Ascending aorta (tissue), 2 donors: ENCODE measurements at regions not wholly inside any gene's neighbourhood (a gene's known extent, or its start where the extent isn't known, plus 50 kb on each side); places are given as distances from the start of the nearest gene placed in this dataset.

Source experiments
- DNase-seq, 2 donors: peaks; one replicate each; pipeline ENCODE4 v3.0.0-alpha.2; 2019; ENCODE audit warnings: low spot score in 2 of 2
- H3K27ac ChIP-seq, 2 donors: fragments of 200-600 bp; sonication (generic); one replicate each; pipeline ENCODE4 v1.5.1; 2016 to 2017; ENCODE audit warnings: mild to moderate bottlenecking in 1 of 2
- H3K27me3 ChIP-seq: fragments of 200-600 bp; sonication (generic); one replicate; pipeline ENCODE4 v1.5.1; 2017
- H3K36me3 ChIP-seq, 2 donors: fragments of 200-600 bp; sonication (generic); one replicate each; pipeline ENCODE4 v1.5.1; 2016
- H3K4me1 ChIP-seq, 2 donors: fragments of 200-600 bp; sonication (generic); one replicate each; pipeline ENCODE4 v1.5.1; 2016 to 2017; ENCODE audit warnings: mild to moderate bottlenecking in 1 of 2
- H3K4me3 ChIP-seq, 2 donors: fragments of 200-600 bp; sonication (generic); one replicate each; pipeline ENCODE4 v1.5.1; 2016 to 2017; ENCODE audit warnings: mild to moderate bottlenecking in 1 of 2
- H3K9me3 ChIP-seq, 2 donors: fragments of 200-600 bp; sonication (generic); one replicate each; pipeline ENCODE4 v1.5.1; 2016
- CTCF ChIP-seq, 3 experiments: fragments of 200-600 bp in 2 of 3; fragments of 450-650 bp in 1 of 3; sonication (generic) in 2 of 3; IDR thresholded peaks; one replicate each; pipeline ENCODE4 v1.5.1; 2016 to 2019; ENCODE audit warnings: antibody characterized with exemption in 3 of 3, mild to moderate bottlenecking in 1 of 3, moderate library complexity in 1 of 3
- intact Hi-C: fragments of 100-400 bp; cut with DNase I; formaldehyde crosslinking; loops from one replicate; pipeline ENCODE4 v1.15.1; 2023

- TF ChIP-seq CTCF (IDR thresholded peaks at IDR 0.05) = no peak
- no peak for DNase-seq
- no peak overlapping the region for H3K27ac ChIP-seq
- no peaks in the 10 kb centered on the region for H3K9me3 ChIP-seq
- H3K27me3 ChIP-seq = no peaks in the 10 kb centered on the region
- H3K36me3 ChIP-seq = no peaks in the 10 kb centered on the region
- intact Hi-C loops = no loop called here
- H3K4me3 ChIP-seq = no peak overlapping the region
- H3K4me1 ChIP-seq = peaks cover 0 to 4% of the 10 kb centered on the region in 2 donors
These were observed 97.7 kb downstream of the CD47 start for GRCh38 chr3:107992976-107993684.

GRCh38 chr3:107990926-107991325 is 99.9 kb downstream of the CD47 start:
- intact Hi-C loops = no loop called here
- Histone ChIP-seq H3K9me3 (no peaks in the 10 kb centered on the region), H3K27me3 (no peaks in the 10 kb centered on the region), H3K4me1 (peaks cover 0 to 17% of the 10 kb centered on the region in 2 donors), H3K36me3 (no peaks in the 10 kb centered on the region), H3K4me3 (no peak overlapping the region), H3K27ac (no peak overlapping the region)
- TF ChIP-seq CTCF (IDR thresholded peaks at IDR 0.05) = no peak
- no peak for DNase-seq

- intact Hi-C loops = no loop called here
- Histone ChIP-seq H3K27ac (no peak overlapping the region), H3K36me3 (no peaks in the 10 kb centered on the region), H3K4me1 (peaks cover 0 to 17% of the 10 kb centered on the region in 2 donors), H3K9me3 (no peaks in the 10 kb centered on the region), H3K4me3 (no peak overlapping the region), H3K27me3 (no peaks in the 10 kb centered on the region)
- DNase-seq = no peak
- no peak for TF ChIP-seq CTCF (IDR thresholded peaks at IDR 0.05)
These were observed 100.4 kb downstream of the CD47 start for GRCh38 chr3:107990433-107990832.

- no peak for DNase-seq
- Histone ChIP-seq H3K27me3 (no peaks in the 10 kb centered on the region), H3K4me3 (no peak overlapping the region), H3K9me3 (no peaks in the 10 kb centered on the region), H3K4me1 (peaks cover 0 to 17% of the 10 kb centered on the region in 2 donors), H3K27ac (no peak overlapping the region), H3K36me3 (no peaks in the 10 kb centered on the region)
- TF ChIP-seq CTCF (IDR thresholded peaks at IDR 0.05) = no peak
- intact Hi-C loops = loop anchor here (2.0 kb wide), 1 partner anchor 33 kb away; no protein-coding TSS in a partner anchor
These were observed 101.2 kb downstream of the CD47 start for GRCh38 chr3:107989661-107990060.

- TF ChIP-seq CTCF (IDR thresholded peaks at IDR 0.05) = no peak
- Histone ChIP-seq H3K4me1 (peaks cover 0 to 17% of the 10 kb centered on the region in 2 donors), H3K4me3 (no peak overlapping the region), H3K27ac (no peak overlapping the region), H3K36me3 (no peaks in the 10 kb centered on the region), H3K27me3 (no peaks in the 10 kb centered on the region), H3K9me3 (no peaks in the 10 kb centered on the region)
- DNase-seq = peak in 1 of 2 donors; percentile 68
- intact Hi-C loops = loop anchor here (2.0 kb wide), 1 partner anchor 32 kb away; no protein-coding TSS in a partner anchor
These were observed 102.2 kb downstream of the CD47 start for GRCh38 chr3:107988460-107989175.
